ENCODE measurements at regions not wholly inside any gene's neighbourhood (a gene's known extent, or its start where the extent isn't known, plus 50 kb on each side); places are given as distances from the start of the nearest gene placed in this dataset.

DNA sequence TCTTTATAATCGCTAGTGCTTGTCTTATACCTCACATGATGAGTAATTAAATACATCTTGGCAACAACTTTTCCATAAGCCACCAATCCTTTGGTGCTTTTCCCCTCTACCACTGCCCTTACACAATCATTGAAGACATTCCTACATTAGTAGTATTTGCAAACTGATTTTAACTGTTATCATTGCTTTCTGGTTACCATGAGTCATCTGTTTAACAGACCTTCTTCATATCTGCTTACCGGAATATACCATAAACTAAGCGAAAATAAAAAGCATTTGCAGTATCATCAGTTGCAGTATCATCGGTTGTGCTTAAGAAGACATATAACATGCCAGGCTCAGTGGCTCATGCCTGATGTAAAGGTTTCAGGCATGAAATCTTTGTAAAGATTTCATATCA is 54.8 kb upstream of the PLEKHA5 start:
- no peak for DNase-seq (ENCODE audit: low read depth, low spot score)
- Mint-ChIP-seq H3K27ac (ENCODE audit: unreplicated experiment) (no peak overlapping the region), H3K4me1 (no peaks in the 10 kb centered on the region), H3K4me3 (no peak overlapping the region), H3K36me3 (ENCODE audit: low read depth) (no peaks in the 10 kb centered on the region), H3K27me3 (ENCODE audit: low read depth) (no peaks in the 10 kb centered on the region), H3K9me3 (no peaks in the 10 kb centered on the region)
- TF ChIP-seq, protein P1, sequence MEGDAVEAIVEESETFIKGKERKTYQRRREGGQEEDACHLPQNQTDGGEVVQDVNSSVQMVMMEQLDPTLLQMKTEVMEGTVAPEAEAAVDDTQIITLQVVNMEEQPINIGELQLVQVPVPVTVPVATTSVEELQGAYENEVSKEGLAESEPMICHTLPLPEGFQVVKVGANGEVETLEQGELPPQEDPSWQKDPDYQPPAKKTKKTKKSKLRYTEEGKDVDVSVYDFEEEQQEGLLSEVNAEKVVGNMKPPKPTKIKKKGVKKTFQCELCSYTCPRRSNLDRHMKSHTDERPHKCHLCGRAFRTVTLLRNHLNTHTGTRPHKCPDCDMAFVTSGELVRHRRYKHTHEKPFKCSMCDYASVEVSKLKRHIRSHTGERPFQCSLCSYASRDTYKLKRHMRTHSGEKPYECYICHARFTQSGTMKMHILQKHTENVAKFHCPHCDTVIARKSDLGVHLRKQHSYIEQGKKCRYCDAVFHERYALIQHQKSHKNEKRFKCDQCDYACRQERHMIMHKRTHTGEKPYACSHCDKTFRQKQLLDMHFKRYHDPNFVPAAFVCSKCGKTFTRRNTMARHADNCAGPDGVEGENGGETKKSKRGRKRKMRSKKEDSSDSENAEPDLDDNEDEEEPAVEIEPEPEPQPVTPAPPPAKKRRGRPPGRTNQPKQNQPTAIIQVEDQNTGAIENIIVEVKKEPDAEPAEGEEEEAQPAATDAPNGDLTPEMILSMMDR (conservative IDR thresholded peaks at IDR 0.05) = no peak

DNA sequence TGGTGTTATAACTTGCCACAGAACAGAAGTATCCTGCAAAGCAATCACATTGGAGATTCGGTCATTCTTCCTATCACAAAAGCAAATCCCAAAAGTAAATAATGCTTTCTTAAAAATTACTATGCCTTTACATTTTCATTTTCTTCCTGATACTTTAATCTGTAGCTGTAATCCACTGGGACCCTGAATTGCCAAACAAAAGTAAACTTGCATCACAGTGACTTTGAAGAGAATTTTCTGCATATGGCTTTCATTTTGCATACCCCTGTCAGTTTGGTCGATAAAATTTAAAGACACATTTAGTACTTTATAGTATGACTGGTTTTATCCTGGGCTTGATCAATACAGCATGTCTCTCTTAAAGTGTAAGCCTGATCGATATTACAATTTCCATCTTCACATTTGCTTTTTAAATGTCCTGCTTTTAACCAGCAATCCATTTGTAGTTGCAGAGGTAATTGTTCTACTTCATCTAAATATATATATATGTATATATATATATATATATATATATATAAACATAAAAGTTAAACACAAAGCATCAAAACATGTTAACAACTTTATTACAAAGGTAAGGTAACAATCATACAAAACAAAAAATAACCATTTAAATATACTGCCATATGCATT is 53.7 kb upstream of the PLEKHA5 start:
- no peaks in the 10 kb centered on the region for H3K27me3 Mint-ChIP-seq (ENCODE audit: low read depth)
- DNase-seq (ENCODE audit: low read depth, low spot score) = no peak
- H3K36me3 Mint-ChIP-seq (ENCODE audit: low read depth) = no peaks in the 10 kb centered on the region
- no peak overlapping the region for H3K27ac Mint-ChIP-seq (ENCODE audit: unreplicated experiment)
- no peaks in the 10 kb centered on the region for H3K9me3 Mint-ChIP-seq
- H3K4me1 Mint-ChIP-seq = no peaks in the 10 kb centered on the region
- TF ChIP-seq, protein P1 (conservative IDR thresholded peaks at IDR 0.05) = no peak
- H3K4me3 Mint-ChIP-seq = no peak overlapping the region

Data from neural crest cell (in vitro differentiated cells).